B cell (primary cell): ENCODE measurements at regions not wholly inside any gene's neighbourhood (a gene's known extent, or its start where the extent isn't known, plus 50 kb on each side); places are given as distances from the start of the nearest gene placed in this dataset.

Source experiments
- ATAC-seq: fragments of 200-7000 bp; cut with Tn5 transposase; one replicate; pipeline ENCODE4 v1.10.0; 2021; ENCODE audit warnings: low read depth, mild to moderate bottlenecking, moderate number of reproducible peaks, moderate library complexity
- CTCF ChIA-PET: fragments of 350-600 bp; sonication (Branson Sonifier 250); formaldehyde crosslinking; loops from one replicate; lab custom pipeline; 2021; ENCODE audit warnings: antibody characterized with exemption, inconsistent platforms; lab: Charles Lee
- POLR2A ChIA-PET: fragments of 350-600 bp; sonication (Branson Sonifier 250); formaldehyde crosslinking; loops from one replicate; lab custom pipeline; 2021; ENCODE audit warnings: antibody characterized with exemption; lab: Charles Lee
- DNase-seq: peaks from one replicate; pipeline ENCODE4 v3.0.0; 2013
- H2AFZ ChIP-seq: 2 replicates; pipeline ENCODE4 v1.6.1; 2012; ENCODE audit warnings: mild to moderate bottlenecking, low read depth, low read length; ENCODE audit not compliant: insufficient read depth, poor library complexity, severe bottlenecking
- H3K27ac ChIP-seq, 2 donors: 1 replicate in 1 of 2; 2 replicates in 1 of 2; pipeline ENCODE4 v1.5.1; 2012 to 2013; ENCODE audit warnings: low read length in 2 of 2, mild to moderate bottlenecking in 2 of 2, moderate library complexity in 1 of 2
- H3K27me3 ChIP-seq, 4 experiments: fragments of 200-600 bp in 1 of 4; sonication (generic) in 1 of 4; replicated peaks in 1 of 4; 1 replicate in 2 of 4; 2 replicates in 2 of 4; pipeline versions ENCODE4 v1.6.1 to v1.7.0; 2013 to 2016; ENCODE audit warnings: low read length in 3 of 4, mild to moderate bottlenecking in 2 of 4, mixed read lengths in 1 of 4, moderate library complexity in 1 of 4; ENCODE audit not compliant: insufficient read depth in 4 of 4, control insufficient read depth in 3 of 4; ENCODE audit errors: control extremely low read depth in 1 of 4
- H3K36me3 ChIP-seq, 2 experiments: replicated peaks in 1 of 2; 1 replicate in 1 of 2; 2 replicates in 1 of 2; pipeline versions ENCODE4 v1.6.1 to v1.7.1; 2013; ENCODE audit warnings: low read length in 1 of 2; ENCODE audit not compliant: insufficient read depth in 2 of 2, control insufficient read depth in 1 of 2; ENCODE audit errors: control extremely low read depth in 1 of 2, extremely low read depth in 1 of 2
- H3K4me1 ChIP-seq, 2 donors: fragments of 200-600 bp in 1 of 2; sonication (generic) in 1 of 2; 1 replicate in 1 of 2; 2 replicates in 1 of 2; pipeline versions ENCODE4 v1.5.1 to v1.6.1; 2013 to 2017; ENCODE audit warnings: low read length in 2 of 2; ENCODE audit not compliant: control insufficient read depth in 2 of 2, insufficient read depth in 2 of 2
- H3K4me2 ChIP-seq: replicated peaks from 2 replicates; pipeline ENCODE3; 2012; ENCODE audit warnings: mild to moderate bottlenecking, low read depth, low read length; ENCODE audit not compliant: poor library complexity, severe bottlenecking
- H3K4me3 ChIP-seq, 5 experiments: fragments of 200-600 bp in 1 of 5; sonication (generic) in 1 of 5; 1 replicate in 3 of 5; 2 replicates in 2 of 5; pipeline versions ENCODE4 v1.5.1 to v1.7.0; 2011 to 2016; ENCODE audit warnings: low read length in 4 of 5, mild to moderate bottlenecking in 4 of 5, low read depth in 2 of 5, control low read depth in 1 of 5, moderate library complexity in 1 of 5; ENCODE audit not compliant: insufficient read depth in 1 of 5; ENCODE audit errors: control extremely low read depth in 1 of 5, extremely low read depth in 1 of 5
- H3K79me2 ChIP-seq: fragments of 200-600 bp; sonication (generic); one replicate; pipeline ENCODE4 v1.6.0; 2016; ENCODE audit warnings: low read length; ENCODE audit not compliant: control insufficient read depth, insufficient read depth
- H3K9ac ChIP-seq: fragments of 200-600 bp; sonication (generic); 2 replicates; pipeline ENCODE4 v1.6.1; 2017; ENCODE audit warnings: mild to moderate bottlenecking, low read length, moderate library complexity
- H3K9me3 ChIP-seq, 3 donors: one replicate each; pipeline versions ENCODE4 v1.6.1 to v1.7.1; 2013; ENCODE audit warnings: low read length in 2 of 3; ENCODE audit not compliant: control insufficient read depth in 2 of 3, insufficient read depth in 1 of 3; ENCODE audit errors: control extremely low read depth in 1 of 3
- H4K20me1 ChIP-seq: 2 replicates; pipeline ENCODE4 v1.6.0; 2012; ENCODE audit warnings: mild to moderate bottlenecking, low read length; ENCODE audit not compliant: insufficient read depth, control insufficient read depth, poor library complexity, severe bottlenecking
- H3K27ac Mint-ChIP-seq: one replicate; pipeline ENCODE4 v1.8.0; 2021; ENCODE audit warnings: mixed read lengths
- H3K27me3 Mint-ChIP-seq: one replicate; pipeline ENCODE4 v1.8.0; 2021; ENCODE audit warnings: mixed read lengths
- H3K4me1 Mint-ChIP-seq: one replicate; pipeline ENCODE4 v1.8.0; 2021; ENCODE audit warnings: mixed read lengths
- H3K4me3 Mint-ChIP-seq: one replicate; pipeline ENCODE4 v1.8.0; 2021; ENCODE audit warnings: mixed read lengths
- H3K9me3 Mint-ChIP-seq: one replicate; pipeline ENCODE4 v1.8.0; 2022; ENCODE audit warnings: mixed read lengths; ENCODE audit not compliant: insufficient read depth
- CTCF ChIP-seq: fragments of 200-600 bp; IDR thresholded peaks from one replicate; pipeline ENCODE4 v1.8.0; 2022; ENCODE audit warnings: antibody characterized with exemption, mild to moderate bottlenecking
- EZH2 ChIP-seq: IDR thresholded peaks from 2 replicates; pipeline ENCODE4 v1.6.1; 2012; ENCODE audit warnings: borderline replicate concordance, low read depth, mild to moderate bottlenecking, moderate library complexity, low read length; ENCODE audit not compliant: insufficient read depth, poor library complexity, severe bottlenecking
- WGBS: methylation state at CpG from one replicate; pipeline ENCODE4 v1.1.5; 2013; ENCODE audit warnings: missing lambda C conversion rate; ENCODE audit not compliant: insufficient coverage; 5-methylcytosine and 5-hydroxymethylcytosine counted together
- intact Hi-C: fragments of 100-400 bp; cut with micrococcal nuclease; formaldehyde crosslinking; loops from one replicate; pipeline ENCODE4 v1.10.0; 2022

DNA sequence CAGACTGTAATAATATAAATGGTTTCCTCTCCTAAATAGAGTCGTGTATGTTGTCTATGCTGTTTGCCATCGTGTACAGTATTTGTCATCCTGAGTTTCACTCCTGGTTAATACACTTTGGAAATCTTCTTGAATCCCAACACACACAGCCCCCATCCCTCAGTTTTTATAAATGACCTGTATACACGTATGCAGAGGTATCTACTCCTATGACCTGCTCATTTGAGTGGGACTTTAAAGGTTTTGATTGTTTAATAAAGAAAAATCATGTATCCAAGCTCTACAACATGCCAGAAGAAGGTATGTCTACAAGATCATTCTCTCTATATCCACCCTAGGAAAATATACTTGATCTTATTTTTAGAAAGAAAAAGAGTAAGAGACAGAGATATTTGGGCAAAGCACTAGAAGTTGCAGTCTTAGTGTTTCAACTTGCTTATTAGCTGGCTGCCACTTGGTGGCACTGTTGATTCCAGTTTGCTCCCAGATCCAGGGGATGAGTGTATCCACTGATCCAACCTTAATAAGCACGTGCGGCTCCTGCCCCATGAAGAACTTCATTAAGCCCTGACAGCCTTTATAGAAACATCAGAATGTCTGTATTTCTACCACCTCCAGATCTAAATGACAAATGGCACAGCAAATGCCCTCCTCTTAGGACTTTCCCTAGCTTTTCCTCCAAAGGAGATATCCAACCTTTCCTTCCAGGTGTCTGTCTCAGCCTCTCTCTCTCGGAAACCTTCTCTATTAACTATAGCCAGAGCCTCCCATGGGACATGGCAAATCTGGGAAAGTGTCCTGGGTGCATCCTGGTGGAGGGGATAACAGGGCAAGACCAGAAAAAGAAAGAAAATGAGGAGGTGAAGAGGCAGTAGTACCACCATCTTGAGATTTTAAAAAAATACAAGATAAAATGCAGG, 181.6 kb upstream of the NEBL start:
- Histone ChIP-seq H3K36me3 (no peaks in the 10 kb centered on the region), H3K4me1 (no peaks in the 10 kb centered on the region), H3K27me3 (no peaks in the 10 kb centered on the region), H2AFZ (no peak overlapping the region), H3K9ac (no peak overlapping the region), H3K9me3 (no peaks in the 10 kb centered on the region), H3K4me3 (no peak overlapping the region), H3K27ac (no peak overlapping the region), H4K20me1 (no peaks in the 10 kb centered on the region), H3K4me2 (no peak overlapping the region), H3K79me2 (no peaks in the 10 kb centered on the region)
- H3K4me3 Mint-ChIP-seq = no peak overlapping the region
- H3K27ac Mint-ChIP-seq = no peak overlapping the region
- no peaks in the 10 kb centered on the region for H3K4me1 Mint-ChIP-seq
- CTCF ChIA-PET = interaction anchor here (1.8 kb wide), 1 partner anchor 11 kb away, joined by 5 read pairs; no protein-coding TSS in a partner anchor
- intact Hi-C loops = no loop called here
- WGBS = 33% methylated on average over 3 of the region's 6 CpGs
- no peaks in the 10 kb centered on the region for H3K9me3 Mint-ChIP-seq
- POLR2A ChIA-PET = no interaction called here
- peaks cover 12% of the 10 kb centered on the region for H3K27me3 Mint-ChIP-seq
- no peak for DNase-seq
- TF ChIP-seq EZH2 (no peak), CTCF (peak; percentile 26)
- ATAC-seq = no peak

DNA sequence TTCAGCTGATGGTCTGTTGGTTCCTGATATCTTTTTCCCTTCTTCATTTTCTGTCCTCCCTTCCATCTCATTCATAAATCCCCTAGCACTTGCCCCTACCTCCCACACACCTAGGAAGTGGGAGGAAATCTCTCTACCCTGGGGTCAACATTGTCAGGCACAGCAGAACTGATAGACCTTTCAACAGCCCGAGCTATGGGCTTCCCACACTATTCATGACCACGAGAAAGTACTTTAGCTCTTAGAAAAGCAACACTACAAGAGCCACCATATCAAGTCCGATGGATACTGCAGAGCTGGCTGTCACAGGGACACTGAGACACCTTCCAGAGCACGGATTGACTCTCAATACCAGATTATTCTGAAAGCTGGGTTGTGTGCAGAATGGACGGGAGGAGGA, 180.6 kb upstream of the NEBL start:
- 60% methylated on average over 2 of the region's 5 CpGs for WGBS
- Histone ChIP-seq H4K20me1 (no peaks in the 10 kb centered on the region), H3K9me3 (no peaks in the 10 kb centered on the region), H3K4me2 (no peak overlapping the region), H3K4me1 (no peaks in the 10 kb centered on the region), H3K9ac (no peak overlapping the region), H2AFZ (no peak overlapping the region), H3K27ac (no peak overlapping the region), H3K79me2 (no peaks in the 10 kb centered on the region), H3K36me3 (no peaks in the 10 kb centered on the region), H3K4me3 (no peak overlapping the region), H3K27me3 (no peaks in the 10 kb centered on the region)
- TF ChIP-seq EZH2 = no peak
- no peak for TF ChIP-seq CTCF
- Mint-ChIP-seq H3K9me3 (no peaks in the 10 kb centered on the region), H3K4me1 (no peaks in the 10 kb centered on the region), H3K27ac (no peak overlapping the region), H3K27me3 (peaks cover 12% of the 10 kb centered on the region), H3K4me3 (no peak overlapping the region)
- ChIA-PET CTCF (interaction anchor here (1.8 kb wide), 1 partner anchor 10 kb away, joined by 5 read pairs; no protein-coding TSS in a partner anchor), POLR2A (no interaction called here)
- DNase-seq = no peak
- intact Hi-C loops = no loop called here
- no peak for ATAC-seq
